ENCODE measurements at regions not wholly inside any gene's neighbourhood (a gene's known extent, or its start where the extent isn't known, plus 50 kb on each side); places are given as distances from the start of the nearest gene placed in this dataset.
"Not testable (repeated sequence)": the region's sequence is repeated elsewhere in the genome, so short reads cannot be mapped to it uniquely, and the experiment has no call there.

DNA sequence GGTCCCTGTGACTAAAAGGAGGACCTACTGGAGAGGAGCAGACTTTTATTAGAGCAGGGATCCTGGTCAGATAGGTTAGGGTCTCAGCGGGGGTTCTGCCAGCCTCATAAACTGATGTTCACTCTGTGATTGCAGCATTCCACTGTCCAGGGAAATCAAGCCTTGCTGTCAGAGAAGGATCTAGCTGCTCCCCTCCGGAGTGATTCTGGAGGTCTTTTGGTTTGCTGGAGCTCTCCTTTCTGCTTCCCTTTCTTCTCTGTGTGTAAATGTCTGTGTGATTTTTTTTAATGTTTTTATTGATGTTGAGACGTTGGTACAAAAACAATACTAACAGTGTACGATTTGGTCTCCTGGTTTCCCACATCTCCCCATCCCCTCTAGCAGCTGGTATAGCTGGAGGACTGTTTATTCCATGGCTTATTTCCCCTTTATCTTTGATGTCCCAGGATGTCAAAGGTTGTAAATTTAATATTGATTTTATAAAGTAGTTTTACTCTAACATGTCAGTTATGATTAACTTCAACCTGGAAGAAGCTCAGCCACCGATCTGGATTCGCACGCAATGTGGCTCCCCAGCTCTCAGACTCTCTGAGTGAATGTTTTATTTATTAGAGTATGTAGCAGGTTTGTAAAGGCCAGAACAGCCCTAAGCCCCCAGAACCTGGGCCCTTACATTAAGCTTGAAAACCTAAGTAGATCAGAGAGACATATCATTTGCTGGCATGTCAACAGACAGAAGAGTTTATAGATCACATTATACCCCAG lies 202.3 kb upstream of the G2E3 start:
- Mint-ChIP-seq H3K4me1 (no peaks in the 10 kb centered on the region), H3K27ac (no peak overlapping the region), H3K9me3 (peaks cover 4% of the 10 kb centered on the region), H3K36me3 (no peaks in the 10 kb centered on the region), H3K27me3 (ENCODE audit: low read depth) (peaks cover 5% of the 10 kb centered on the region), H3K4me3 (no peak overlapping the region)
- DNase-seq (ENCODE audit: low spot score in 2 of 2, unreplicated experiment in 2 of 2): no peak
- TF ChIP-seq, protein P1, sequence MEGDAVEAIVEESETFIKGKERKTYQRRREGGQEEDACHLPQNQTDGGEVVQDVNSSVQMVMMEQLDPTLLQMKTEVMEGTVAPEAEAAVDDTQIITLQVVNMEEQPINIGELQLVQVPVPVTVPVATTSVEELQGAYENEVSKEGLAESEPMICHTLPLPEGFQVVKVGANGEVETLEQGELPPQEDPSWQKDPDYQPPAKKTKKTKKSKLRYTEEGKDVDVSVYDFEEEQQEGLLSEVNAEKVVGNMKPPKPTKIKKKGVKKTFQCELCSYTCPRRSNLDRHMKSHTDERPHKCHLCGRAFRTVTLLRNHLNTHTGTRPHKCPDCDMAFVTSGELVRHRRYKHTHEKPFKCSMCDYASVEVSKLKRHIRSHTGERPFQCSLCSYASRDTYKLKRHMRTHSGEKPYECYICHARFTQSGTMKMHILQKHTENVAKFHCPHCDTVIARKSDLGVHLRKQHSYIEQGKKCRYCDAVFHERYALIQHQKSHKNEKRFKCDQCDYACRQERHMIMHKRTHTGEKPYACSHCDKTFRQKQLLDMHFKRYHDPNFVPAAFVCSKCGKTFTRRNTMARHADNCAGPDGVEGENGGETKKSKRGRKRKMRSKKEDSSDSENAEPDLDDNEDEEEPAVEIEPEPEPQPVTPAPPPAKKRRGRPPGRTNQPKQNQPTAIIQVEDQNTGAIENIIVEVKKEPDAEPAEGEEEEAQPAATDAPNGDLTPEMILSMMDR (IDR thresholded peaks at IDR 0.05; ENCODE audit: unreplicated experiment): no peak

DNA sequence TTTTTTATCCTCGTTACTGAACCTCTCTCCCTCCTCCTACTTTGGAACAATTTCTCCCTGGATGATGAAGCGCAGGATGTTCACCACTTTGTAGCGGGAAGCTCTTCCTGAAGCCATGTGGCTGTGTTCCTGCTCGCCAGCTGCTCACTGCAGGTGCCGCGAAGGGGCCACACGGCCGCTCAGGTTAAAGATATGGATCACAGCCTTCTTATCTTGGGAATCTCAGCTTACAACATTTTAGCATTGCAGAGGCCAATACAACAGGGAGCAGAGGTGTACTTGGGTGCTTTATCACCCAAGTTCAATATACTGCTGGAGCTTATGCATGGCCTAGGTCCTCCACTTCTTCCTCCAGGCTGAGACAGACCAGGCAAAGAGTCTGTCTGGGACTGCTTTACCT lies 201.2 kb upstream of the G2E3 start:
- TF ChIP-seq, protein P1 (IDR thresholded peaks at IDR 0.05; ENCODE audit: unreplicated experiment): no peak
- Mint-ChIP-seq H3K9me3 (peaks cover 4% of the 10 kb centered on the region), H3K36me3 (no peaks in the 10 kb centered on the region), H3K27ac (no peak overlapping the region), H3K4me3 (no peak overlapping the region), H3K27me3 (ENCODE audit: low read depth) (peaks cover 5% of the 10 kb centered on the region), H3K4me1 (no peaks in the 10 kb centered on the region)
- DNase-seq (ENCODE audit: low spot score in 2 of 2, unreplicated experiment in 2 of 2): no peak

DNA sequence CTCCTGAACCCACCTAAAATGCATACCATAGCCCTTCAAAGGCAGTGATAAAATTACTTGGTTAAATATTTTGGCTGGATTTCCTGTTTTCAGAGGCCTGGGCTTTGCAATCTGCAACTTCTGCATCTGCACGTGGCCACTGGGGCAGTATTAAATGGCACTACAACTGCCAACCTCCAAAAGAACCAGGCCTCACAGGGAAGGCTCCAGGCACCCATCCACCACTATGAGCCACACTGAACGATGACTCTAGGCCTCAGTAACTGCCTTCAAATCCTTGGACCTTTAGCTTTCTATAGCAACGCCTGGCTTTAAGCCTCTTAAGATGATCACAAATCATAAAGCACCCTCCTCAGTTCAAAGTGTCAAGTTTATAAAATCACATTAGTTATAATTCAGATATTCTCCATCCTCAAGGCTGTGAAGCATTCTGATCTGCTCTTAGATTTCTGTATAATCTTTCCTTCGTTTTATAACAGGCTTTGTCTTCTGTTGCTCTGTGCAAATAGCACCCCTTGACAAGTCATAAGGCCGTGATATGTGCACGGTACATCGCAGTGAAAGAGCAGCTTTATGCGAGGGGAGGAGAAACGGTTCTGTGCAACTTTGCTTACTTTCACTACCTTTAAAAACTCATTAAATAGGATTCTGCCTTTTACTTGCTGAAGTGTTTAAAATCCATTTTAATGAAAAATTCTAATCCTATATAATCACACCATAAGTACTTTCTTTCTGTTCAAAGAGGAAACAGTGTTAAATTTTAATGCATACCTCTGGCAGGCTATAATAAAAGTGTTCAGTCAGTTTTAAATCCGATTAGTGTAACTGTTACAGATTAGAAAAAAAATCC lies 196.4 kb upstream of the G2E3 start:
- H3K36me3 Mint-ChIP-seq: no peaks in the 10 kb centered on the region
- H3K9me3 Mint-ChIP-seq: peaks cover 4% of the 10 kb centered on the region
- TF ChIP-seq, protein P1 (IDR thresholded peaks at IDR 0.05; ENCODE audit: unreplicated experiment): no peak
- H3K27ac Mint-ChIP-seq: no peak overlapping the region
- peaks cover 3% of the 10 kb centered on the region for H3K27me3 Mint-ChIP-seq (ENCODE audit: low read depth)
- no peaks in the 10 kb centered on the region for H3K4me1 Mint-ChIP-seq
- H3K4me3 Mint-ChIP-seq: no peak overlapping the region
- DNase-seq (ENCODE audit: low spot score in 2 of 2, unreplicated experiment in 2 of 2): no peak

DNA sequence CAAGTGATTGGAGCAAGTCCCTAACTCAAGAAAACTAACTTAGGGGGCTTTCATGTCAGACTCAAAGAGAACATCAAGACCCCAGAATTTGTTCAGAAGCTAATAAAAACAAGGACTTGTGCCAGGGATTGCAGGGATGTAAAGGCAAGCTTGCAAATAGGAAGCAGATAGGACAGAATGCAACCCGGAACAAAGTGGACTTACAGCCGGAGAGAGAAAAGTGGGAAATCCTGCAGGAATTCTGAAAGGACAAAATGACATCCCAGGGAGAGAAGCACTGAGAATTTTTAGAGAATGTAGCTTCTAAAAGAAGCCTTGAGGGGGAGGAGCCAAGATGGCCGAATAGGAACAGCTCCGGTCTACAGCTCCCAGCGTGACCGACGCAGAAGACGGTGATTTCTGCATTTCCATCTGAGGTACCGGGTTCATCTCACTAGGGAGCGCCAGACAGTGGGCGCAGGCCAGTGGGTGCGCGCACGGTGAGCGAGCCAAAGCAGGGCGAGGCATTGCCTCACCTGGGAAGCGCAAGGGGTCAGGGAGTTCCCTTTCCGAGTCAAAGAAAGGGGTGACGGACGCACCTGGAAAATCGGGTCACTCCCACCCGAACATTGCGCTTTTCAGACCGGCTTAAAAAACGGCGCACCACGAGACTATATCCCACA lies 195.6 kb upstream of the G2E3 start:
- not testable (repeated sequence) for H3K9me3 Mint-ChIP-seq; H3K4me3 Mint-ChIP-seq; H3K4me1 Mint-ChIP-seq; H3K36me3 Mint-ChIP-seq; DNase-seq (ENCODE audit: low spot score in 2 of 2, unreplicated experiment in 2 of 2); H3K27ac Mint-ChIP-seq; H3K27me3 Mint-ChIP-seq (ENCODE audit: low read depth)

DNA sequence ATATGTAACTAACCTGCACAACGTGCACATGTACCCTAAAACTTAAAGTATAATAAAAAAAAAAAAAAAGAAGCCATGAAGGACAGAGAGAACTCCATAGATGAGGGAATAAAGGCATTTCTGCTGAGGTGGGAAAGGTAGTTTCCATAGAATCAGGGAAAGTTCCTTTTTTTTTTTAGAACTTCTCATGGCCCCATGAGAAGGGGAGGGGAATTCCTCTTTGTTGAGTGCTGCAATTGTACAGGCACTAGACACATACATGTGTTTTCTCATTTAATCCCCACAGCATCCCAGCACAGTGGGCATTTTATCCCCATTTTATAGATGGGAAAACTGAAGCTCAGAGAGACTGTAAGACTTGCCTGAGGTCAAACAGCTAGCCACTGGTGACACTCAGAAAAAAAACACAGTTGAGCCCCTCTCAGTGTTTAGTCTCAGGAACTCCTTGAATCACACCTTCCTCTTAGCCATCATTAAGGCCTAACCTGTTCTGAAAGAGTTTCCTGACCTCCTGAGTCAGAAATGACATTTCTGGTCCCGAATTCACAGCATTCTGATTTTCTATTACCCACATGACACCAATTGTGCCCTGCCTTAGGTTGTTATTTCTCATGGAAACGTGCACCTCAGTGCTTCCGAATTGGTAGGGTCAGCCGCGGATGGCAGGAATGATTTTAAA lies 189.3 kb upstream of the G2E3 start:
- H3K36me3 Mint-ChIP-seq: no peaks in the 10 kb centered on the region
- TF ChIP-seq, protein P1 (IDR thresholded peaks at IDR 0.05; ENCODE audit: unreplicated experiment): no peak
- H3K4me1 Mint-ChIP-seq: no peaks in the 10 kb centered on the region
- H3K4me3 Mint-ChIP-seq: no peak overlapping the region
- DNase-seq (ENCODE audit: low spot score in 2 of 2, unreplicated experiment in 2 of 2): no peak
- no peaks in the 10 kb centered on the region for H3K9me3 Mint-ChIP-seq
- H3K27me3 Mint-ChIP-seq (ENCODE audit: low read depth): peaks cover 11% of the 10 kb centered on the region
- H3K27ac Mint-ChIP-seq: no peak overlapping the region
